NCI-H748 (cell line): ENCODE measurements at regions not wholly inside any gene's neighbourhood (a gene's known extent, or its start where the extent isn't known, plus 50 kb on each side); places are given as distances from the start of the nearest gene placed in this dataset.
A peak's percentile ranks its signal among the peaks of the same experiment; 100 is the strongest.
"Not testable (repeated sequence)": the region's sequence is repeated elsewhere in the genome, so short reads cannot be mapped to it uniquely, and the experiment has no call there.

Experiments
- DNase-seq: peaks from one replicate; lab custom pipeline; 2025; ENCODE audit not compliant: unreplicated experiment; lab: John Stamatoyannopoulos, UW

DNA sequence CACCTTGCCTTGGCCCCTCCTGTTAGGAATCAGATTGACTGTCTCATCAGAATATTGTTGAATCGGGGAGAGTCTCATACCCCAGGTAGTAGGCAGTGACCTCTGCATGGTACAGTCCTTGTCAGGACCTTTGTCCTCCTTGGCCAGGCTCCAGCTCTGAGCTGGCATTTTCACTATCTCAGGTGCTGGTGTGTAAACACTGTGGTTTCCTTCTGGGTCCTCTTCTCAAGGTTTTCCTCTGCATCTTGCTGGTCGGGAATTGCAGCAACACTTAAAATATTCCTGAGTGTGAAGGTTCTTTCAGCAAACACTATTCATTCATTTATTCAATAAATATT, 69.7 kb upstream of the TAMM41 start:
- not testable (repeated sequence) for DNase-seq

DNA sequence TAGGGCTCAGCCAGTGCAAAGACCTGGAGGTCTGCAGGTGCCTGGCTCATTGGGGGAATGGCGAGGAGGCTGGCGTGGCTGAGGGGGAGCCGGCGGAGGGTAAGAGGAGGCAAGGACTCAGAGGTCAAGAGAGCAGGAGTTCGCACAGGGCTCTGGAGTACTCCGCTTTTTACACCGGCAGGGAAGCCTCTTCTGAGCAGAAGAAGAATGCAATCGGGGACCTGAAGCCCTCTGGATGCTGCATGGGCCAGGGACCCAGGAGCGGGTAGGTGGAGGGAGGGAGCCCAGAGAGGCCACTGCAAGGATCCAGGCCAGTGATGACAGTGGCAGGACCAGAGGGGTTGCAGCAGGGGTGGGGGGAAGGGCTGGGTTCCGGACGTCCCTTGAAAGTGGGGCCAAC, 70.4 kb upstream of the TAMM41 start:
- no peak for DNase-seq

DNA sequence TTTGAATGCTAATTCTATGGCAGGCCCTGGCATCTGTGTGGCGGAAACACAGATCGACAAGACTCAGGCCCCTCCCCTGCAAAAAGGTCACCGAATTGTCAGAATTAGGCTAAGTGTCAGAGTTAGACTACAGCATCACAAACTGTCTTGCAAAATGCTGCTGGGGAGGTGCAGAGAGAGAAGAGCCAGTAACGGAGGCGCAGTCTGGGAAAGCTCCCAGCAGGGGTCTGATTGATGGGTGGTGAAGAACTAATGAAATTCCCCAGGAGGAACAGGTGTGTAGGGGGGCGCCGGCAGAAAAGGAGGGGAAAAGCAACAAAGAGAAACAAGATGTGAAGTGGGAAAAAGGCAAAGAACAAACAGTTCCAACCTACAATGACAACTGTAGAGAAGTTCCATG, 72.7 kb upstream of the TAMM41 start:
- peak; percentile 7 for DNase-seq

DNA sequence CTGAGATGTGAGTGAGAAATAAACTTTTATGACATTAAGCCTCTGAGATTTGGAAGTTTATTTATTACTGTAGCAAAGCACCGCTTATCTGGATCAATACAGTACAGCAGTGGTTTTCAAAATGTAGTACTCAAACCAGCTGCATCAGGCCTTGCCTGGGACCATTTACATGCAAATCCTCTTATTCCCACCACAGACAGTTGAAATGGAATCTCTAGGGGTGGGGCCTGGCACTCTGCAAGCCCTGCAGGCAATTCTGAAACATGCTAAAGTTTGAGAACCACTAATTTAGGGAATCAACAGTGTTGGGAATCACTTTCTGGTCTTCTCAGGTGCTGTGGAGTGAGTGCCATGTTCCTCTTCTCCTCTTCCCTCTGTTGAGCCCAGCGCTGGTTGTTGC, 77.8 kb upstream of the TAMM41 start:
- no peak for DNase-seq

DNA sequence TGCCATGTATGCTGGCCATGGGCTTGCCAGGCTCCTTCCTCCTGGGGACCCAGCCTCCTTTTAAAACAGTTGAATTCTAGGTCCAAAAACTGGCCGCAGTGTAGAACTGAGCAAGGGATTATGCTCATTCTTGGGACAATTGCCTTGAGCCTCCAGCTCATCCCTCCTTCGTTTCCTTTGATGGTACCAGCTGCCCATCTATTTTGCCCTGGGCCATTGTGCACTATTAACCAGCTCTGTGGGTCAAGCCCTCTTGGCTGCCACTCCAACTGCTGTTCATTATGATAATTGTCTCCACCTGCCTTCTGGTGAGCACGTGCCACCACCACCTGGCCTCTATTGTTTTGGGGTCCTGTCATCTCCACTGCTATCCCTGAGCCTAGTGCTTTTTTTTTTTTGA, 75.8 kb upstream of the SYN2 start:
- DNase-seq: peak; percentile 89

DNA sequence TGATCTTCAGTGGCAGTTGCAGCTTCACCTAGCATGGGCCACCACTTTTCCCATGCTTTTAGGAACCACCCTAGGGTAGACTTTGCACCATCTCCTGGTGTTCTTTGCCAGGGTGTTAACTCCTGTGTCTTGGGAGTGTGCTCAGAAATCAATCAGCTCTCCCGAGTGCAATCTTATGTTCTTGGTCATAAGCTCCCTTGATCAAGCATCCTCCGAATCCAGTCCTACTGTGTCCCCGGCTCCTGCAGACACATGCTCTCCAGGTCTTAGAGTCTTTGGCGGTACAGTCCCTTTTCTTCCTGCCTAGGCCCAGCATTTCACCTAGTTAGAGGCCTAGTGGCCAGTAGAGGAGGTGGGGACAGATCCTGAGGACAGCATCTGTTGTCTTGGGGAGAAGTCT, 74.7 kb upstream of the SYN2 start:
- DNase-seq: no peak

DNA sequence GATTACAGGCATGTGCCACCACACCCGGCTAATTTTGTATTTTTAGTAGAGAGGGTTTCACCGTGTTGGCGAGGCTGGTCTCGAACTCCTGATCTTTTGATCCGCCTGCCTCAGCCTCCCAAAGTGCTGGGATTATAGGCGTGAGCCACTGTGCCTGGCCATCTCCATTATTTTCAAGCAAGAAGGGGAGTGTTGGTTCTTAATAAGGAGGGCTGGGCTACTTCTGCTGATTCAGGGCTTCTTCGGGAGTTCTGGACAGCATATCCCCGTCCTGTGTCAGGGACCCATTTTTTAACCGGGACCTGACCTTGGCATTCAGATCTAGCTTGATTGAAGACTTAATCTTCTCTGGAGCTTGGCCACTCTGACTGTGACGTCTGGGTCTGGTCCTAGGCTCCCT, 74.1 kb upstream of the SYN2 start:
- no peak for DNase-seq

DNA sequence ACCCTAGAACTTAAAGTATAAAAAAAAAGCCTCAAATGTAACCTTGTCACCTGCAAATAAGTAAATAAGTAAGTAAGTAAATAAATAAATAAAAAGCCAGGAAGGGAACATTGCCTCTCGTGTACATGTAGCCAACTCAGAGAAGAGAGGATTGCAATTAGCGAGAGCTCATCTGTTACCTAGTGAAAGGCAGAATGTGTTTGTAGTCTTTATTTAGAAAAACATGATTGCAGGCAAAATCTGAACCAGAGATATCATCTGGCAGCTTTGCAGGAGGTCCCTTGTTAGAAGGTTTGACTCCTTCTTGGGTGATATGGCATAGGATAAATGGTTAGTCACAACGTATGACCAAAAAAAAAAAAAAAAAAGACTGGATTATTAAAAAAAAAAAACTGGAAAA, 71.6 kb upstream of the SYN2 start:
- DNase-seq: no peak

DNA sequence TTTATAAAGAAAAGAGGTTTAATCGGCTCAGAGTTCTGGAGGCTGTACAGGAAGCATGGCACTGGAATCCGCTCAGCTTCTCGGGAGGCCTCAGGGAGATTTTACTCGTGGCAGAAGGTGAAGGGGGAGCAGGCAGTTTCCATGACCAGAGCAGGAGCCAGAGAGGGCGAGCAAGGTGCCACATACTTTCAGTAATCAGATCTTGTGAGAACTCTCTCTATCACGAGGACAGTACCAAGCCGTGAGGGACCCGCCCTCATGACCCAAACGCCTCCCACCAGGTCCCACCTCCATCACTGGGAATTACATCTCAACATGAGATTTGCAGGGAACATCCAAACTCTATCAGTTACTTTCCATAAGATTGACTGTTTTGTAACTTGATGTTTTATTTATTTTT, 70.7 kb upstream of the SYN2 start:
- DNase-seq: no peak

DNA sequence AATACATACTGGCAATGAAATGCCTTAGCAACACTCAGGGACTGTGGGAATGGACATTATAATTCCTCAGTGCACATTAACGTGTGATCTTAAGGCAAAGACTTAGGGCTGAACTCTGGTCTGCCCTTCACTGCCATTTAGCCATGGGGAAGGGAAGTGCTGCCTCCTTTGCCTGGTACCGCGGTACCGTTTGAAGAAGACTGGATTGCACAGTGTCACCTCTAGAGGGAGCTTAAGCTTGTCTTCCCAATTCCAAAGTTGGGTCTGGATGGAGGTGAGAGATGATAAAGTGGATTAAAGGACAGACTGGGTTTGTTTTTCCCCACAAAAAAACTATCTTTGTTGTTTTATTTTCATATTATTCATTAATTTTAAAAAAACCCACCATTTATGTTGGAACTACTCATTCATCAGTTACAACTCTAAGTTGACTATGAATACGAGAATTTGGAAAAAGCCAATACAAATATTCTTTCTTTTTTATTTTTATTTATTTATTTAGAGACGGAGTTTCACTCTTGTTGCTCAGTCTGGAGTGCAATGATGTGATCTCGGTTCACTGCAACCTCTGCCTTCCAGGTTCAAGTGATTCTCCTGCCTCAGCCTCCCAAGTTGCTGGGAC, 60.0 kb upstream of the SYN2 start:
- DNase-seq: peak; percentile 70

DNA sequence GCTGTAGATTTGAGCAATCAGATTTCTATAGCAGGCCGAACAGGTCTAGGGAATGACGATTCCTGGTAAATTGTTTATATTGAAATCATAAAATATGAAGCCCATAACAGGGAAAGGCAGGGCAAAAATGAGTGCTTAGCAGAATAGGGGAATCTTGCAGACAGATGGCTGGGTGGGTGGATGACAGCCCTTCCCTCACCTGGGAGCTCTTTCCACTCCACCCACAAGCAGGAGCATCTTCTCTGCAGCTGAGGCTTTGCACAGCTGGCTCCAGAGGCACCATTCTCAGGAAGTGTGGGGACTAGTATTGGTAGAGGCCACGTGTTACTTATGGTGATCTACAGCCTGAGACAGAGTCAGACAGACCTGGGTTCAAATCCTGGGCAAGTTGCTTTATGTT, 55.9 kb upstream of the SYN2 start:
- no peak for DNase-seq

DNA sequence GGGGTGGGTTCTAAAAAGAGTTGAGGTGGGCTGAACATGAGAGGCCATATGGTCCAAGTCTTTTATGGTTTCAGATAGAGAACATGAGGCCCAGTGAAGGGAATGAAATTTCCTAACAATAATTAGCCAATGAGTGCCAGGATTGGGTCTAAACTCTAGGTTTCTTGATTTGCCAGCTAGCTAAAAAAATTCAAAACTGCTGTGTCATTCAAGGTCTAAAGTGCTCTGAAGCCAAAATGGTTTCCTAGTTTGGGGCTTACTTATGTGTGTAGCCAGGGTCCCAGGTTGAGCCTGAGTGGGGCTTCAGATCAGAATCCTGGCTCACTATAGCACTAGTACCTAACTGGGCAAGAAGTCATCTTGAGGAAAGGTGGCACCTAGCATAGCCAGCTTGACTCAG, 55.3 kb upstream of the SYN2 start:
- DNase-seq: no peak

DNA sequence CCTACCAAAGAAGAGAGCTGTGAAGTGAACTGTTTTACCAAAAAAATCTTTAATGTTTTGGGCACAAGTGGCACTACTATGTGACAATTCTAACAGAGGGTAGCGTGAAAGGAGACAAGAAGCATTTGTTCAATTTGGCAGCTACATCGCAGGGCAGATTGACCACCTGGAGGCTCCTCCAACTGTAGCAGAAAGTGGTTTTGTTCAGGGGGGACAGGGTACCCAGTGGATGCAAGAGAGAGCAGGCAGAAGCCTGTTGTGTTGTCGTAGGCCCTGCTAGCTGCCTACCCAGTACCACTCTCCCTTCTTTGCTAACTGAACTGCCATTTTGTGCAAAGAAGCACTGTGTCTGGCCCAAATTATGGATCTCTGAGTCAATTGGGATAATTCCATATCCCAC, 54.8 kb upstream of the SYN2 start:
- no peak for DNase-seq

DNA sequence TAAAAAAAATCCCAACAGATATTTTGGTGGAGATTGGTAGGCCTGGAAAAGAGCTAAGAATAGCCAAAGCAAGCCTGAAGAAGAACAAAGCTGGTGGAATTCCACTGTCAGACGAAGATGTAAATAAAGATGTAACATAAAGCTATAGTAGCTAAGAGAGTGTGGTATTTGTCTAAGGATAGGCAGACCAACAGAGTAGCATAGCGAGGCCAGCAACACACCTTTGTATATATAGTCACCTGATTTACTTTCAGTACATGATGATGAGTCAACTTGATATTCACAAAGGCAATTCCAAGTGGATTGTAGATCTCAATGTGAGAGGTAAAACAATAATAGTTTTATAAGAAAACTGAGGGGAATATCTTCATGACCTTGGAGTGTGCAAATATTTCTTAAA, 53.6 kb upstream of the SYN2 start:
- DNase-seq: peak; percentile 24

DNA sequence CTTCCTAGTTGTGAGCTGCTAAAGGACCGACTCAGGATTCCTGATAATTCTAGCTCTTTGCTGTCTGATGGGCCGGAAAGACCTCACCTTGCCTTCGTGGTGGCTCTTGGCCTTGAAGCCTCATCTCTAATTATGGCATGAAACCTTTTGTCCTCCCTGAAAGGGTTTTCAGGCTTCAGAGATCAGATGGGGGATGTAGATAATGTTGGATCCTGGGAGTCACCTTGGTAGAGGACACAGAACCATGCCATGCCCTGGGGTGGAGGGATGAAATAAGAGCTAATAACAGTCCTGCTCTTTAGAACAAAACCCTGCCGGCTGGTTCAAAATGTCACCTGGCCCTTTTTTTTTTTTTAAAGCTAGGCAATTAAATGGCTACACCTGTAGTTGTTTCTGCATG, 50.8 kb upstream of the SYN2 start:
- DNase-seq: peak; percentile 73

DNA sequence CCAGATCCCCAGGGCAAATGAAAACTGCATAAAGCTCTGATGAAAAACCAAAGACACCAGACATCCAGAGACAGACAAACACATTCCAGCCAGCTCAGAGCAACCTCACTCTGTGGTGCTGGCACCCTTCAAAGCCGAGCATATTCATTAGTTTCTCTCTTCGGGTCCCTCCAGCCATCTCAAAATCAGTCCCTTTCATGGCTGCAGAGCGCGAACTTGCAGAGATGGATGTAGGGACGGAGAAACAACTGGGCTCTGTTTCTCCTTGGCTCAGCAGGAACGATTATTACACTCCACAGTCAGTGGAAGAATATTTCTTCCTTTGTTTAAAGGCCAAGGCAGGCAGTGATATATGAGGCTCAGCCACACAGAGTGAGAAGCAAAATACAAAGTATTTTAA, 50.4 kb upstream of the SYN2 start:
- no peak for DNase-seq

DNA sequence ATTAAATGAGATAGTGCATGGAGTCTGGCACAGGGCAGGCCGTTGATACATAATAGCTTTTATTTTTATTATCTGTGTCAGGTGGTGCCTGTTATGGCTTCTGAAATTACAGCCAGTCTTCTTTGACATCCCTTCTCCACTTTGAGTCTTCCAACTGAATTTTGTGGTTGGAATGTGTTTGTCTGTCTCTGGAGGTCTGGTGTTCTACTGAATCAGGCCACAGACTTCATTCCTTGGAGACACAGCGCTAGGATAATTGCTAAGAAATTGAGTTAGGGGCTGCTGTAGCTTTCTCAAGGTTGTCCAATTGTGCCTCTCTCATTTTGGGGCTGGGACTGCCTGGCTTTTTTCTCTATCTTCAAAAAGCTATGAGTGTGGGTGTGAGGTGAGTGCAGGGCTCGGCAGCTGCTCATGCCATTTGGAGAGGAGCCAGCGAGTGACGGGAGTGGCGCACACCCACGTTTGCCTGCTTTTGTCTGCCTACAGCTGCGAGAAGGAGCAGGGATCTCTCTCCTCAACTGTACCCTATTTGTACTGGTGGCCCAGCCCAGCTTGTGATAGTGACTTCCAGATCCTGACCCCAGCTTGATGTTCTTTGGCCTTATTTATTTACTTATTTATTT, 49.8 kb upstream of the SYN2 start:
- peak; percentile 86 for DNase-seq
